Esophagus muscularis mucosa (tissue), 4 donors: ENCODE measurements at regions not wholly inside any gene's neighbourhood (a gene's known extent, or its start where the extent isn't known, plus 50 kb on each side); places are given as distances from the start of the nearest gene placed in this dataset.

Source experiments
- CTCF ChIP-seq, 3 experiments: fragments of 200-600 bp in 2 of 3; fragments of 450-650 bp in 1 of 3; sonication (generic) in 2 of 3; IDR thresholded peaks; one replicate each; pipeline ENCODE4 v1.5.1; 2017 to 2019; ENCODE audit warnings: antibody characterized with exemption in 3 of 3, mild to moderate bottlenecking in 2 of 3, moderate library complexity in 1 of 3
- EP300 ChIP-seq: sonication (generic); formaldehyde crosslinking; IDR thresholded peaks from one replicate; pipeline ENCODE4 v1.6.1; 2017; ENCODE audit warnings: antibody characterized with exemption
- POLR2A ChIP-seq: fragments of 450-650 bp; IDR thresholded peaks from one replicate; pipeline ENCODE4 v1.6.1; 2017; ENCODE audit warnings: antibody characterized with exemption, moderate library complexity, mild to moderate bottlenecking, low read depth
- POLR2AphosphoS5 ChIP-seq, 2 donors: sonication (generic); formaldehyde crosslinking; IDR thresholded peaks; one replicate each; pipeline ENCODE4 v1.6.1; 2017; ENCODE audit warnings: antibody characterized with exemption in 2 of 2

GRCh38 chr2:18833941-18834340 lies 244.6 kb upstream of the NT5C1B start:
- TF ChIP-seq CTCF (IDR thresholded peaks at IDR 0.05) (no peak), POLR2AphosphoS5 (IDR thresholded peaks at IDR 0.05) (no peak), POLR2A (no peak), EP300 (no peak)
